DND-41 (cell line): ENCODE measurements at regions not wholly inside any gene's neighbourhood (a gene's known extent, or its start where the extent isn't known, plus 50 kb on each side); places are given as distances from the start of the nearest gene placed in this dataset.

Experiments
- ATAC-seq: fragments of 200-7000 bp; cut with Tn5 transposase; 3 replicates; pipeline ENCODE4 v1.9.1; 2021; ENCODE audit warnings: low read depth; ENCODE audit not compliant: insufficient read depth
- DNase-seq: peaks from one replicate; pipeline ENCODE4 v3.0.0-alpha.2; 2020
- H2AFZ ChIP-seq: 2 replicates; pipeline ENCODE4 v1.6.0; 2012; ENCODE audit warnings: low read depth, low read length
- H3K27ac ChIP-seq: 2 replicates; pipeline ENCODE4 v1.5.1; 2012; ENCODE audit warnings: low read length, inconsistent platforms
- H3K27me3 ChIP-seq: fragments of 200-600 bp; sonication (generic); 2 replicates; pipeline ENCODE4 v1.6.0; 2012; ENCODE audit warnings: low read length, mild to moderate bottlenecking, inconsistent platforms; ENCODE audit not compliant: insufficient read depth, poor library complexity
- H3K36me3 ChIP-seq: 2 replicates; pipeline ENCODE4 v1.5.1; 2012; ENCODE audit warnings: low read length, inconsistent platforms; ENCODE audit not compliant: insufficient read depth
- H3K4me1 ChIP-seq: 2 replicates; pipeline ENCODE4 v1.5.1; 2012; ENCODE audit warnings: mild to moderate bottlenecking, low read length; ENCODE audit not compliant: insufficient read depth
- H3K4me2 ChIP-seq: 2 replicates; pipeline ENCODE4 v1.6.0; 2012; ENCODE audit warnings: mild to moderate bottlenecking, moderate library complexity, low read length, inconsistent platforms; ENCODE audit not compliant: insufficient read depth
- H3K4me3 ChIP-seq, 2 experiments: fragments of 200-600 bp in 1 of 2; shearing (Covaris generic) in 1 of 2; 2 replicates each; pipeline ENCODE4 v1.5.1; 2012 to 2016; ENCODE audit warnings: inconsistent platforms in 2 of 2, low read length in 2 of 2, mild to moderate bottlenecking in 2 of 2, low read depth in 1 of 2, moderate library complexity in 1 of 2
- H3K79me2 ChIP-seq: 2 replicates; pipeline ENCODE4 v1.6.0; 2012; ENCODE audit warnings: low read length, inconsistent platforms; ENCODE audit not compliant: insufficient read depth
- H3K9ac ChIP-seq: 2 replicates; pipeline ENCODE4 v1.6.0; 2012; ENCODE audit warnings: low read depth, mild to moderate bottlenecking, inconsistent platforms, low read length, moderate library complexity
- H3K9me3 ChIP-seq: 2 replicates; pipeline ENCODE4 v1.5.1; 2012; ENCODE audit warnings: low read length, moderate library complexity, mild to moderate bottlenecking, inconsistent platforms; ENCODE audit not compliant: insufficient read depth, severe bottlenecking
- H4K20me1 ChIP-seq: 2 replicates; pipeline ENCODE4 v1.6.0; 2012; ENCODE audit warnings: low read length; ENCODE audit not compliant: insufficient read depth
- EZH2 ChIP-seq: IDR thresholded peaks from 3 replicates; pipeline ENCODE4 v1.6.1; 2012; ENCODE audit warnings: borderline replicate concordance, low read depth, mild to moderate bottlenecking, moderate library complexity, low read length, inconsistent platforms; ENCODE audit not compliant: severe bottlenecking
- TF ChIP-seq, protein P1 (sequence below): IDR thresholded peaks from 2 replicates; pipeline ENCODE4 v1.5.1; 2012; ENCODE audit warnings: borderline replicate concordance, low read length, moderate library complexity, mild to moderate bottlenecking; ENCODE audit not compliant: poor library complexity, severe bottlenecking; ENCODE audit errors: extremely low read depth

DNA sequence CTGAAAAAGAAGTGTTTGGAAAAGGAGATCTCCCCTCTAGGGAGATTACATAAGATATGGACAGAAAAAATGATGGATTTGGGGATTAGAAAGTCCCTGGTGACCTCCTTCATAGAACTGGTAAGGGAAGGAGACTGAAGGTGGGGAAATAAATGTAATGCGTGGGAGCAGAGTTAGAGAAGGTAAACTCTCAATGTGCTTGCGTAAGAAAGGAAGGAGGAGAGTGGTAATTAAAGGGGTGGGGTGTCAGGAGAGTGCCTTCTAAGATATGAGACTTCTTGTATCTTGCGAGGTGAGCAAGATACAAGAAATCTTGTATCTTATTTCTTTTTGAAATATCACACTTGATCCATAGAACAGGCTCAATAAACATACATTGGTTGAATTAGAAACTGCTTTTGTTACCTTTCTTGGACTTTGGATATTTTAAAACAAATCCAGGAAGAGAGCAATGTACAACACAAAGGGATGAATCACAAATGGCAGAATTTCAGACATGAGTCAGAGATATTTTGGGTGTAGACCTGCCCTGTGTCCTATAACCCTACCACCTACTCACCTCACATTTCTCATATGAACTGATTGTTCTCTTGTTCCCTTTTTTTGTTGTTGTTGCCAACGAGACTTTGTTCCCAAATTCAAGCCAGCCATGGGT is 342.4 kb downstream of the INSIG2 start:
- no peak overlapping the region for H3K9ac ChIP-seq
- TF ChIP-seq EZH2, result no peak
- TF ChIP-seq, protein P1, sequence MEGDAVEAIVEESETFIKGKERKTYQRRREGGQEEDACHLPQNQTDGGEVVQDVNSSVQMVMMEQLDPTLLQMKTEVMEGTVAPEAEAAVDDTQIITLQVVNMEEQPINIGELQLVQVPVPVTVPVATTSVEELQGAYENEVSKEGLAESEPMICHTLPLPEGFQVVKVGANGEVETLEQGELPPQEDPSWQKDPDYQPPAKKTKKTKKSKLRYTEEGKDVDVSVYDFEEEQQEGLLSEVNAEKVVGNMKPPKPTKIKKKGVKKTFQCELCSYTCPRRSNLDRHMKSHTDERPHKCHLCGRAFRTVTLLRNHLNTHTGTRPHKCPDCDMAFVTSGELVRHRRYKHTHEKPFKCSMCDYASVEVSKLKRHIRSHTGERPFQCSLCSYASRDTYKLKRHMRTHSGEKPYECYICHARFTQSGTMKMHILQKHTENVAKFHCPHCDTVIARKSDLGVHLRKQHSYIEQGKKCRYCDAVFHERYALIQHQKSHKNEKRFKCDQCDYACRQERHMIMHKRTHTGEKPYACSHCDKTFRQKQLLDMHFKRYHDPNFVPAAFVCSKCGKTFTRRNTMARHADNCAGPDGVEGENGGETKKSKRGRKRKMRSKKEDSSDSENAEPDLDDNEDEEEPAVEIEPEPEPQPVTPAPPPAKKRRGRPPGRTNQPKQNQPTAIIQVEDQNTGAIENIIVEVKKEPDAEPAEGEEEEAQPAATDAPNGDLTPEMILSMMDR, result no peak
- no peaks in the 10 kb centered on the region for H4K20me1 ChIP-seq
- no peak overlapping the region for H3K4me3 ChIP-seq
- H3K27me3 ChIP-seq, result no peaks in the 10 kb centered on the region
- no peaks in the 10 kb centered on the region for H3K4me1 ChIP-seq
- DNase-seq (no peak), ATAC-seq (no peak)
- no peaks in the 10 kb centered on the region for H3K36me3 ChIP-seq
- no peaks in the 10 kb centered on the region for H3K79me2 ChIP-seq
- H3K9me3 ChIP-seq, result no peaks in the 10 kb centered on the region
- no peak overlapping the region for H2AFZ ChIP-seq
- no peak overlapping the region for H3K27ac ChIP-seq
- no peak overlapping the region for H3K4me2 ChIP-seq

DNA sequence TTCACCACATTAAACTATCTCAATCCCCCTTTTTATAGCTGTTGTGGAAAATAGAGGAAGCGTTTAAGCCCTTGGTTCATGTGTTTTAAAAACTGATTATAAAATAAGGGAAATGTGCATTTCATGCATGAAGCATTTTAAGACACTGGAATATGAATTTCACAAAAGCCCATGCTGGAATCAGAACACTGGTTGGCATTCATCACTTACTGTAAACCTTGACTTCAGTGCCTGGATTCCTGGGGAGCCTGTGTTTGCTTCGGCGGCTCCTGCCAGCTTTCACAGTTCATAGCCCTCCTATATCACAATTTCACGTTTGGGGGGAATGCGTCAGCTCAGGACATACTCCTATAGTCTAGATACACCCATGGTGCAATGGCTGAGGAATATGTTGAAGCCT is 336.9 kb downstream of the INSIG2 start:
- TF ChIP-seq EZH2, result no peak
- TF ChIP-seq, protein P1, result no peak
- no peak overlapping the region for H2AFZ ChIP-seq
- no peaks in the 10 kb centered on the region for H3K79me2 ChIP-seq
- ATAC-seq (no peak), DNase-seq (no peak)
- no peaks in the 10 kb centered on the region for H3K9me3 ChIP-seq
- H3K36me3 ChIP-seq, result no peaks in the 10 kb centered on the region
- H3K9ac ChIP-seq, result no peak overlapping the region
- no peak overlapping the region for H3K4me2 ChIP-seq
- H3K27me3 ChIP-seq, result no peaks in the 10 kb centered on the region
- H3K4me1 ChIP-seq, result no peaks in the 10 kb centered on the region
- H3K27ac ChIP-seq, result no peak overlapping the region
- H3K4me3 ChIP-seq, result no peak overlapping the region
- no peaks in the 10 kb centered on the region for H4K20me1 ChIP-seq

DNA sequence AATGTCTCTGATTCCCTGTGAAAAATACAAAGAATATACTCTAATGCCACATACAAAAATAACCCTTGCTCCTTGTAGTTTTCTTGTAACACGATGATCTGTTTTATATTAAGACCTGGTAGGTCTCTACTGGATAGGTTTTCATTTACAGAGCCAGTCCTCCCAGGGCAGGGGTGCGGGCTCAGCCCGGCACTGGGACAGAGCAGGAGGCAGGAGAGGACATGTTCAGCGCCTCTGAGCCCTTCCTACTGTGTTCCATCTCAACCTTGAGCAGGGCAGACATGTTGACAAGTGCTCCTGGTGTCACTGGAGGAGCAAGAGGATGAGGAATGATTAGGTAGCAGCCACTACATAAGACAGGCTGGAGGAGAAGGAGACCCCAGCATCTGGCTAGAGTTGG is 335.5 kb downstream of the INSIG2 start:
- no peaks in the 10 kb centered on the region for H3K27me3 ChIP-seq
- H4K20me1 ChIP-seq, result no peaks in the 10 kb centered on the region
- no peaks in the 10 kb centered on the region for H3K79me2 ChIP-seq
- no peak for DNase-seq
- H3K27ac ChIP-seq, result no peak overlapping the region
- H2AFZ ChIP-seq, result no peak overlapping the region
- H3K36me3 ChIP-seq, result no peaks in the 10 kb centered on the region
- ATAC-seq, result no peak
- no peak overlapping the region for H3K4me2 ChIP-seq
- H3K4me1 ChIP-seq, result no peaks in the 10 kb centered on the region
- no peak for TF ChIP-seq EZH2
- TF ChIP-seq, protein P1, result no peak
- H3K9ac ChIP-seq, result no peak overlapping the region
- H3K9me3 ChIP-seq, result no peaks in the 10 kb centered on the region
- no peak overlapping the region for H3K4me3 ChIP-seq
